ENCODE measurements at regions not wholly inside any gene's neighbourhood (a gene's known extent, or its start where the extent isn't known, plus 50 kb on each side); places are given as distances from the start of the nearest gene placed in this dataset.

GRCh38 chr13:76741046-76741445 lies 145.2 kb downstream of the KCTD12 start:
- intact Hi-C loops (cut with DNase I) = no loop called here
- TF ChIP-seq CTCF (IDR thresholded peaks at IDR 0.05) (no peak), EP300 (IDR thresholded peaks at IDR 0.05) (no peak), POLR2AphosphoS5 (IDR thresholded peaks at IDR 0.05) (no peak), POLR2A (IDR thresholded peaks at IDR 0.05; ENCODE audit: low read depth) (no peak)
- no peak for DNase-seq (ENCODE audit: extremely low spot score)
- Histone ChIP-seq H3K9me3 (peaks cover 0 to 9% (median 6%) of the 10 kb centered on the region in 4 donors), H3K4me1 (no peaks in the 10 kb centered on the region), H3K27me3 (no peaks in the 10 kb centered on the region), H3K36me3 (no peaks in the 10 kb centered on the region), H3K4me3 (no peak overlapping the region), H3K27ac (replicated peaks in 1 of 4) (no peak overlapping the region)
- 94% methylated on average over 1 of the region's 1 CpG for WGBS

GRCh38 chr13:76738616-76739015 lies 147.6 kb downstream of the KCTD12 start:
- intact Hi-C loops (cut with DNase I) = no loop called here
- H3K36me3 ChIP-seq = no peaks in the 10 kb centered on the region
- no peak overlapping the region for H3K4me3 ChIP-seq
- no peaks in the 10 kb centered on the region for H3K4me1 ChIP-seq
- TF ChIP-seq CTCF (IDR thresholded peaks at IDR 0.05) (no peak), POLR2A (IDR thresholded peaks at IDR 0.05; ENCODE audit: low read depth) (no peak), POLR2AphosphoS5 (IDR thresholded peaks at IDR 0.05) (no peak), EP300 (IDR thresholded peaks at IDR 0.05) (no peak)
- 93% methylated on average over 3 of the region's 3 CpGs for WGBS
- peaks cover 0 to 9% (median 6%) of the 10 kb centered on the region in 4 donors for H3K9me3 ChIP-seq
- no peak for DNase-seq (ENCODE audit: extremely low spot score)
- H3K27ac ChIP-seq (replicated peaks in 1 of 4) = no peak overlapping the region
- no peaks in the 10 kb centered on the region for H3K27me3 ChIP-seq

- H3K4me1 ChIP-seq = no peaks in the 10 kb centered on the region
- no peaks in the 10 kb centered on the region for H3K36me3 ChIP-seq
- intact Hi-C loops (cut with DNase I) = no loop called here
- WGBS = 78% methylated on average over 3 of the region's 3 CpGs
- no peak overlapping the region for H3K4me3 ChIP-seq
- peaks cover 0 to 9% (median 6%) of the 10 kb centered on the region in 4 donors for H3K9me3 ChIP-seq
- H3K27me3 ChIP-seq = no peaks in the 10 kb centered on the region
- TF ChIP-seq CTCF (IDR thresholded peaks at IDR 0.05) = no peak
- no peak for TF ChIP-seq POLR2A (IDR thresholded peaks at IDR 0.05; ENCODE audit: low read depth)
- no peak for TF ChIP-seq POLR2AphosphoS5 (IDR thresholded peaks at IDR 0.05)
- no peak for TF ChIP-seq EP300 (IDR thresholded peaks at IDR 0.05)
- peak; percentile 75 for DNase-seq (ENCODE audit: extremely low spot score)
- H3K27ac ChIP-seq (replicated peaks in 1 of 4) = no peak overlapping the region
These were observed 148.7 kb downstream of the KCTD12 start for GRCh38 chr13:76737526-76737925.

- intact Hi-C loops (cut with DNase I) = no loop called here
- WGBS = 86% methylated on average over 3 of the region's 3 CpGs
- no peak for TF ChIP-seq EP300 (IDR thresholded peaks at IDR 0.05)
- TF ChIP-seq POLR2A (IDR thresholded peaks at IDR 0.05; ENCODE audit: low read depth) = no peak
- no peak for TF ChIP-seq CTCF (IDR thresholded peaks at IDR 0.05)
- TF ChIP-seq POLR2AphosphoS5 (IDR thresholded peaks at IDR 0.05) = no peak
- H3K9me3 ChIP-seq = no peaks in the 10 kb centered on the region
- no peak for DNase-seq (ENCODE audit: extremely low spot score)
- H3K27me3 ChIP-seq = no peaks in the 10 kb centered on the region
- H3K4me1 ChIP-seq = no peaks in the 10 kb centered on the region
- no peak overlapping the region for H3K27ac ChIP-seq (replicated peaks in 1 of 4)
- no peak overlapping the region for H3K4me3 ChIP-seq
- no peaks in the 10 kb centered on the region for H3K36me3 ChIP-seq
These were observed 150.6 kb downstream of the KCTD12 start for GRCh38 chr13:76735641-76736040.

- Histone ChIP-seq H3K4me3 (no peak overlapping the region), H3K9me3 (no peaks in the 10 kb centered on the region), H3K27me3 (no peaks in the 10 kb centered on the region), H3K4me1 (no peaks in the 10 kb centered on the region), H3K36me3 (no peaks in the 10 kb centered on the region), H3K27ac (replicated peaks in 1 of 4) (no peak overlapping the region)
- no peak for DNase-seq (ENCODE audit: extremely low spot score)
- over 99% methylated on average over 3 of the region's 3 CpGs for WGBS
- TF ChIP-seq EP300 (IDR thresholded peaks at IDR 0.05) (no peak), POLR2A (IDR thresholded peaks at IDR 0.05; ENCODE audit: low read depth) (no peak)
- intact Hi-C loops (cut with DNase I) = no loop called here
These were observed 152.5 kb downstream of the KCTD12 start for GRCh38 chr13:76733671-76734070.
